MM.1S (cell line): ENCODE measurements at regions not wholly inside any gene's neighbourhood (a gene's known extent, or its start where the extent isn't known, plus 50 kb on each side); places are given as distances from the start of the nearest gene placed in this dataset.
"Not testable (repeated sequence)": the region's sequence is repeated elsewhere in the genome, so short reads cannot be mapped to it uniquely, and the experiment has no call there.

ENCODE experiments used
- DNase-seq: peaks from one replicate; pipeline ENCODE4 v3.0.0-alpha.2; 2015
- H2AFZ ChIP-seq: fragments of 300-600 bp; sonication (generic); 2 replicates; pipeline ENCODE4 v1.6.0; 2016; ENCODE audit warnings: antibody characterized with exemption, low read length
- H3F3A ChIP-seq: fragments of 300-600 bp; sonication (generic); 2 replicates; pipeline ENCODE4 v1.6.1; 2016; ENCODE audit warnings: mild to moderate bottlenecking, antibody characterized with exemption, low read length, moderate library complexity, mixed read lengths; ENCODE audit not compliant: insufficient read depth
- H3K27ac ChIP-seq: fragments of 300-600 bp; sonication (generic); 2 replicates; pipeline ENCODE4 v1.5.1; 2016; ENCODE audit warnings: mild to moderate bottlenecking, low read length
- H3K27me3 ChIP-seq: fragments of 300-600 bp; sonication (generic); replicated peaks from 2 replicates; pipeline ENCODE4 v1.6.0; 2016; ENCODE audit warnings: low read length; ENCODE audit not compliant: insufficient read depth
- H3K36me3 ChIP-seq: fragments of 300-600 bp; sonication (generic); replicated peaks from 2 replicates; pipeline ENCODE4 v1.6.1; 2016; ENCODE audit warnings: mild to moderate bottlenecking, low read length, mixed read lengths; ENCODE audit not compliant: insufficient read depth
- H3K4me1 ChIP-seq: fragments of 300-600 bp; sonication (generic); 2 replicates; pipeline ENCODE4 v1.6.1; 2016; ENCODE audit warnings: low read length, mixed read lengths
- H3K4me2 ChIP-seq: fragments of 300-600 bp; sonication (generic); 2 replicates; pipeline ENCODE4 v1.6.0; 2016; ENCODE audit warnings: low read depth, low read length
- H3K4me3 ChIP-seq: fragments of 300-600 bp; sonication (generic); 2 replicates; pipeline ENCODE4 v1.5.1; 2016; ENCODE audit warnings: low read length, mixed read lengths
- H3K79me2 ChIP-seq: fragments of 300-600 bp; sonication (generic); 2 replicates; pipeline ENCODE4 v1.6.1; 2016; ENCODE audit warnings: mixed run types, low read length, mixed read lengths
- H3K9ac ChIP-seq: fragments of 300-600 bp; sonication (generic); 2 replicates; pipeline ENCODE4 v1.6.1; 2016; ENCODE audit warnings: low read length, mixed read lengths
- H3K9me2 ChIP-seq: fragments of 300-600 bp; sonication (generic); replicated peaks from 2 replicates; pipeline ENCODE4 v1.6.1; 2016; ENCODE audit warnings: mild to moderate bottlenecking, low read length, mixed read lengths; ENCODE audit not compliant: insufficient read depth
- H3K9me3 ChIP-seq: fragments of 300-600 bp; sonication (generic); replicated peaks from 2 replicates; pipeline ENCODE4 v1.6.1; 2016; ENCODE audit warnings: mild to moderate bottlenecking, low read length, mixed read lengths; ENCODE audit not compliant: insufficient read depth
- H4K20me1 ChIP-seq: fragments of 300-600 bp; sonication (generic); 2 replicates; pipeline ENCODE4 v1.6.1; 2016; ENCODE audit warnings: mild to moderate bottlenecking, low read length, moderate library complexity, mixed read lengths; ENCODE audit not compliant: insufficient read depth
- EZH2 ChIP-seq: fragments of 300-600 bp; sonication (generic); optimal IDR thresholded peaks from 2 replicates; pipeline ENCODE3; 2017; ENCODE audit warnings: low read depth, mild to moderate bottlenecking, antibody characterized with exemption, low read length, mixed read lengths
- EZH2phosphoT487 ChIP-seq: fragments of 300-600 bp; sonication (generic); IDR thresholded peaks from 2 replicates; pipeline ENCODE4 v1.6.1; 2018; ENCODE audit warnings: antibody characterized with exemption, low read length
- TF ChIP-seq, protein P1 (sequence below): fragments of 300-600 bp; sonication (generic); IDR thresholded peaks from 2 replicates; pipeline ENCODE4 v1.5.1; 2016; ENCODE audit warnings: antibody characterized with exemption, low read length, mixed read lengths

GRCh38 chr17:77803726-77804125 lies 154.8 kb upstream of the TNRC6C start:
- H3K4me1 ChIP-seq = no peaks in the 10 kb centered on the region
- H3F3A ChIP-seq = no peaks in the 10 kb centered on the region
- no peak overlapping the region for H3K4me2 ChIP-seq
- no peaks in the 10 kb centered on the region for H3K9me3 ChIP-seq
- no peak overlapping the region for H3K9ac ChIP-seq
- no peaks in the 10 kb centered on the region for H4K20me1 ChIP-seq
- TF ChIP-seq EZH2 (no peak), EZH2phosphoT487 (no peak)
- TF ChIP-seq, protein P1, sequence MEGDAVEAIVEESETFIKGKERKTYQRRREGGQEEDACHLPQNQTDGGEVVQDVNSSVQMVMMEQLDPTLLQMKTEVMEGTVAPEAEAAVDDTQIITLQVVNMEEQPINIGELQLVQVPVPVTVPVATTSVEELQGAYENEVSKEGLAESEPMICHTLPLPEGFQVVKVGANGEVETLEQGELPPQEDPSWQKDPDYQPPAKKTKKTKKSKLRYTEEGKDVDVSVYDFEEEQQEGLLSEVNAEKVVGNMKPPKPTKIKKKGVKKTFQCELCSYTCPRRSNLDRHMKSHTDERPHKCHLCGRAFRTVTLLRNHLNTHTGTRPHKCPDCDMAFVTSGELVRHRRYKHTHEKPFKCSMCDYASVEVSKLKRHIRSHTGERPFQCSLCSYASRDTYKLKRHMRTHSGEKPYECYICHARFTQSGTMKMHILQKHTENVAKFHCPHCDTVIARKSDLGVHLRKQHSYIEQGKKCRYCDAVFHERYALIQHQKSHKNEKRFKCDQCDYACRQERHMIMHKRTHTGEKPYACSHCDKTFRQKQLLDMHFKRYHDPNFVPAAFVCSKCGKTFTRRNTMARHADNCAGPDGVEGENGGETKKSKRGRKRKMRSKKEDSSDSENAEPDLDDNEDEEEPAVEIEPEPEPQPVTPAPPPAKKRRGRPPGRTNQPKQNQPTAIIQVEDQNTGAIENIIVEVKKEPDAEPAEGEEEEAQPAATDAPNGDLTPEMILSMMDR = no peak
- H3K79me2 ChIP-seq = no peaks in the 10 kb centered on the region
- no peak overlapping the region for H3K4me3 ChIP-seq
- peaks cover 97% of the 10 kb centered on the region for H3K27me3 ChIP-seq
- DNase-seq = no peak
- H3K36me3 ChIP-seq = no peaks in the 10 kb centered on the region
- no peak overlapping the region for H3K27ac ChIP-seq
- H3K9me2 ChIP-seq = no peaks in the 10 kb centered on the region
- no peak overlapping the region for H2AFZ ChIP-seq

DNA sequence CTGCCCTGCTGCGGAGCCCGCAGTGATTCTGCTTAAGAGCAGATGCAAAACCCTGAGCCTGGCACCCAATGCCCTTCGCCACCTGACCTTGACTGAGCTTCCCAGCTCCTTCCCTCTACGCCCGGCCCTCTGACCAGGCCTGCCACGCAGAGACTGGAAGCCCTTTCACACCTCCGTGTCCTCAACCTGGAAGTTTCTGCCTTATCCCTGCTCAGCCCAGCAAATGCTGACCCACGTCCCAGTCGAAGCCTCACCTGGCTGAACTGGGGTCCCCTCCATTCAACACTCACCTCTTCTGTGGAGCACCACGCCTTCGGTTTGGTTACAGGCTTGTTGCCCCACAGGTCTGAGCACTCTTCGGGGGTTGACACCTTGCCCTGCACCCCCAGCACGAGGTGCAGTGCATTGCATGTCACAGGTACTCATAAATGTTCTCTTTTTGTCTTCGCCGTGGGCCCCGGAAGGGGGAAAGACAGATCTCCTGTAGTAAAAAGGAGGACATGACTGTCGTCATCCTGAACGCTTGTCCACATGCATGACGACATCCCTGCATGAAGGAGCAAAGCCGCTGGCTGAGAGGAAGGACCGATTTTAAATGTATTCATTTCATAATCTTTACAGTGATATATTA lies 153.6 kb upstream of the TNRC6C start:
- Histone ChIP-seq H3K27ac (no peak overlapping the region), H2AFZ (no peak overlapping the region), H4K20me1 (no peaks in the 10 kb centered on the region), H3K9ac (no peak overlapping the region), H3K79me2 (no peaks in the 10 kb centered on the region), H3K9me2 (no peaks in the 10 kb centered on the region), H3K9me3 (no peaks in the 10 kb centered on the region), H3K4me1 (no peaks in the 10 kb centered on the region), H3K36me3 (no peaks in the 10 kb centered on the region), H3K4me2 (no peak overlapping the region), H3K4me3 (no peak overlapping the region), H3F3A (no peaks in the 10 kb centered on the region), H3K27me3 (peaks cover 88% of the 10 kb centered on the region)
- no peak for DNase-seq
- TF ChIP-seq EZH2phosphoT487 = no peak
- no peak for TF ChIP-seq EZH2
- TF ChIP-seq, protein P1 = no peak

- not testable (repeated sequence) for H3F3A ChIP-seq, H3K9me3 ChIP-seq, DNase-seq, H3K9ac ChIP-seq, H3K27ac ChIP-seq, H3K79me2 ChIP-seq, H3K36me3 ChIP-seq, H3K4me1 ChIP-seq, H2AFZ ChIP-seq, H3K9me2 ChIP-seq, H3K4me3 ChIP-seq, H4K20me1 ChIP-seq, H3K4me2 ChIP-seq
- peaks cover 78% of the 10 kb centered on the region for H3K27me3 ChIP-seq
These were observed 152.5 kb upstream of the TNRC6C start for GRCh38 chr17:77805970-77806369.

DNA sequence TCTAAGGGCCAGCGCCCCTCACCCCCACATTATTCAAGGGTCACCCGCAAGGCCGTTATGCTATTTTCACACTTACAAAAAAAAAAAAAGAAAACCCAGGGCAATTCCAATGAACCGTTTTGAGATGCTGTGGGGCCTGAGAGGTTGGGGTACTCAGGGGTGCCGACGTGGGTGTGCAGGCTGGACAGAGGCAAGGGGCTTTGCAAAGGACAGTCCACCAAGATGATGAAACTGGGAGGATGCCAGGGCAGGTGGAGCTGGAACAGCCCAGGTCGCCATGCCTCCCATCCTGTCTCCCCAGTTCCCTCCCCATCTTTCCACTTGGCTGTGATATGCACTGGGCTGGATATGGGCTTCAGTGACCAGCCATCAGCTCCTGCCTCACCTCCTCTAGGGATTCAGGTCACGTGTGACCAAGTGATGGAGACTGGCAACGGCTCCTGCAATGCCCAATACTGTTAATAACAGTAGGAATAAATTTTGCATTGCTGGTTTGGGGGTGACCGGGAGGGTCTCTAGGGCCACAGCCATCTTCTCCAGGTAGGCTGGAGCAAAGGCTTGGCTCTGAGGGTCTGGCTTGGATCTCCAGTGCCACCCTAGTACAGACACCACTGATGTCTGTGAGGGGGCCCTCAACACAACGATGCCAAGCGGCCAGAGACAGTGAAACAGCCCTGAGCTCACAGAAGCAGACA lies 151.3 kb upstream of the TNRC6C start:
- no peaks in the 10 kb centered on the region for H3K4me1 ChIP-seq
- no peak for DNase-seq
- no peaks in the 10 kb centered on the region for H3F3A ChIP-seq
- no peak overlapping the region for H3K4me3 ChIP-seq
- no peaks in the 10 kb centered on the region for H4K20me1 ChIP-seq
- peaks cover 69% of the 10 kb centered on the region for H3K27me3 ChIP-seq
- H3K27ac ChIP-seq = no peak overlapping the region
- H3K79me2 ChIP-seq = no peaks in the 10 kb centered on the region
- no peak overlapping the region for H3K9ac ChIP-seq
- H3K36me3 ChIP-seq = no peaks in the 10 kb centered on the region
- TF ChIP-seq EZH2 (no peak), EZH2phosphoT487 (no peak)
- TF ChIP-seq, protein P1 = no peak
- no peaks in the 10 kb centered on the region for H3K9me2 ChIP-seq
- no peak overlapping the region for H2AFZ ChIP-seq
- no peaks in the 10 kb centered on the region for H3K9me3 ChIP-seq
- no peak overlapping the region for H3K4me2 ChIP-seq
